ENCODE measurements at regions not wholly inside any gene's neighbourhood (a gene's known extent, or its start where the extent isn't known, plus 50 kb on each side); places are given as distances from the start of the nearest gene placed in this dataset.

- TF ChIP-seq POLR2AphosphoS5 (IDR thresholded peaks at IDR 0.05; ENCODE audit: borderline replicate concordance, low read depth, low read length) (no peak), EZH2 (IDR thresholded peaks at IDR 0.05) (no peak)
Observed at GRCh38 chr18:5710235-5710634, 166.4 kb upstream of the EPB41L3 start.
